HG03280 (cell line): ENCODE measurements at regions not wholly inside any gene's neighbourhood (a gene's known extent, or its start where the extent isn't known, plus 50 kb on each side); places are given as distances from the start of the nearest gene placed in this dataset.

Experiments used
- ATAC-seq: cut with Tn5 transposase; IDR thresholded peaks from one replicate; pipeline ENCODE4 v1.9.1; 2021; ENCODE audit warnings: mild to moderate bottlenecking, moderate library complexity; ENCODE audit not compliant: unreplicated experiment

- ATAC-seq: no peak
Observed at GRCh38 chr4:31580843-31581242, 860.7 kb downstream of the PCDH7 start.

GRCh38 chr4:31585503-31585902 is 865.3 kb downstream of the PCDH7 start:
- no peak for ATAC-seq

GRCh38 chr4:31592293-31592692 is 872.1 kb downstream of the PCDH7 start:
- no peak for ATAC-seq

GRCh38 chr4:31595496-31595895 is 875.3 kb downstream of the PCDH7 start:
- ATAC-seq: no peak

DNA sequence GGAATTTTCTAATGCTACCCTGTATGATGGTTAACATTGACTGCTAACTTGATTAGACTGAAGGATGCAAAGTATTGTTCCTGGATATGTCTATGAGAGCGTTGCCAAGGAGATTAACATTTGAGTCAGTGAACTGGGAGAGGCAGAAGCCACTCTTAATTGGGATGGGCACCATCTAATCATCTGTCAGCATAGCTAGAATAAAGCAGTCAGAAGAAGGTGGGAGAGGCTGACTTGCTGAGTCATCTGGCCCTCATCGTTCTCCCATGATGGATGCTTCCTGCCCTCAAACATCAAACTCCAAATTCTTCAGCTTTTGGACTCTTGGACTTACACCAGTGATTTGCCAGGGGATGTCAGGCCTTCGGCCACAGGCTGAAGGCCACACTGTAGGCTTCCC is 878.5 kb downstream of the PCDH7 start:
- no peak for ATAC-seq

DNA sequence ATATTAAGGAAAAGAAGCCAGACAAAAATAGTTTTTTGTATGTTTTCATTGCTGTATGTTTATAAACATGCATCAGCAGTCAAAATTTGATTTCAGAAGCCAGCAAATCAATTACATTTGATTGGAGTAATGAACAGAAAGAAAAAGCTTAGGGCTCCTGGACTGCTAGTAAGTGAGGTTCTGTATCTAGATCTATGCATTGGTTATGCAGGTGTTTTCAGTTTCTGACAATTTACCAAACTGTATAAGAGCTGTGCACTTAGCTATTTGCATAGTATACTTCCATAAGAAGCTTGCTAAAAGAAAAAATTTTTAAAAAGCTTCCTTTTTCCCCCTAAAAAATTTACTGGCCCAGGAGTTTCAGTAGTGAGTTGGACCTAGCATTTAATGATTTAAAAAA is 881.6 kb downstream of the PCDH7 start:
- no peak for ATAC-seq

DNA sequence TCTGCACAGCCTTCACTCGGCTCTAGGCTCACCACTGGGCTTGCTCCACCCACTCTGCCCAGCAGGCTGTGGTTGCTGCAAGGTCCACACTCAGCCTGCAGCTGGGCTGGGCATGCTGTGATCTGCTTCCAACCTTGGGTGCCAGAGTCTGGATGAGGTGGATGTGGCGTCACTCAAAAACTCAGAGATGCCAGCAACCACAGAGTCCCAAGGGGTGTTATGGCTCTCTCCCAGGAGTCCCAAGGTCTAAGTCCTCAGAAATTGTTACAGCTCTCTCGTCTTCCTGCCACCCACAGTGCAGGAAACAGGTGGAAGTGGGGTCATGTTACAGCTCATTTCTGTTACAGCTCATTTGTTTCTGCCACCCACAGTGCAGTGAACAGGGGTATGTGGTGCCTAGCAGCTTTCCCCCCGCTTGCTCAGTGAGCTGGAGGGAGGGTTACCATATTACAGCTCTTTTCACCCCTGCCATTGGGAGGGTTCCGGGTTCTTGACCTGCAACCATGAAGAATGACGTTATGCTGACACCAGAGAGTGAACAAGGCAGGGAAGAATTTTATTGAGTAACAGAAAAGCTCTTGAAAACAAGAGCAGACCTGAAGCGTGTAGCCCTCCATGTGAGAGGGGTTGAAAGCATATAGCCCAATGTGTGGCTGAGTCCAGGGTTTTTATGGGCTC is 893.9 kb downstream of the PCDH7 start:
- ATAC-seq: no peak

- ATAC-seq: no peak
Observed at GRCh38 chr4:31617667-31618066, 897.5 kb downstream of the PCDH7 start.

DNA sequence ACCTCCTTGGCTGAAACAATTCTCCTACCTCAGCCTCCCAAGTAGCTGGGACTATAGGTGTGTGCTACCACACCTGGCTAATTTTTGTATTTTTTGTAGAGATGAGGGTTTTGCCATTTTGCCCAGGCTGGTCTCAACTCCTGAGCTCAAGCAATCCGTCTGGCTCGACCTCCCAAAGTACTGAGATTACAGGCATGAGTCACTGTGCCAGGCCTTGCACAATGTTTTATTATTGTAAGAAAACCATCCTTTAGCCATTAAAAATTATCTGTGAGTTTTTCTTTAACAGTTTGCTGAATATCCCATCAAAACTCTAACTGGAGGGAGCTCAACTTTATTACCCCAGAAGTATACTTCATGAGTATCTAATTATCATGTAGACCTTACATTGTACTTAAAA is 900.3 kb downstream of the PCDH7 start:
- ATAC-seq: no peak

GRCh38 chr4:31645236-31645635 is 925.1 kb downstream of the PCDH7 start:
- no peak for ATAC-seq

DNA sequence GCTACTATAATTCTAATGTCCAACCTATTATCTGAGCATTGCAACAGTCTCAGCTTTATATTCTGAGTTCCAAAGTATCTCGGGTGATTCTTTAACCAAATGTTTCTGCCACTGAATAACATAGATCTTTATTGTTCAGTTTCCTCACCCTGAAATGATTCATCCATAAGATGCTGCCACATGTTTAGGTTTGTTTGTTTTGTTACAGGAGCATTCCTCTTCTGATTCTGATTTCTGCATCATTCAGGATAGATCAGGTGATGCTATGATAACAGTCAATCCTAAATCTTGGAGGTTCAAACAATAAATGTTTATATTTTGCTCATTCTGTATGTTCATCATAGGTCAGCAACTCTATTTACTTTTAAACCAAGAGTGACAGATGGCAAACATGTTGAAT is 927.6 kb downstream of the PCDH7 start:
- ATAC-seq: no peak

DNA sequence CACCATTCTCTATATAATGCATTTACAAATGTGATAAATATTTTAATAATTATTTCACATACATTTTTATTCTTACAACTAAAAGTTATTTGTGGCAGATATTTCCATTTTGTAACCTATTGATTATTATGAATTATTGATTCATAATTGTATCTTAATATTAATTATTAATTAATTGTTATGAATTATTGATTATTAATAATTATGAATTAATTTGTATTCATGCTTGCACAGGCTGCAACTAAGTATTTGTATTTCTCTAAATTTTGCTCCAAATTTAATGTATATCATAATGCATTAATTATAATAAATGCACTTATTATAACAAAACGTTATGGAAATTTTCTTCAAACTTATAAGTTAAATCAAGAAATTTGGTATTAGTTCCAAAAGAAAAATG is 929.7 kb downstream of the PCDH7 start:
- no peak for ATAC-seq

DNA sequence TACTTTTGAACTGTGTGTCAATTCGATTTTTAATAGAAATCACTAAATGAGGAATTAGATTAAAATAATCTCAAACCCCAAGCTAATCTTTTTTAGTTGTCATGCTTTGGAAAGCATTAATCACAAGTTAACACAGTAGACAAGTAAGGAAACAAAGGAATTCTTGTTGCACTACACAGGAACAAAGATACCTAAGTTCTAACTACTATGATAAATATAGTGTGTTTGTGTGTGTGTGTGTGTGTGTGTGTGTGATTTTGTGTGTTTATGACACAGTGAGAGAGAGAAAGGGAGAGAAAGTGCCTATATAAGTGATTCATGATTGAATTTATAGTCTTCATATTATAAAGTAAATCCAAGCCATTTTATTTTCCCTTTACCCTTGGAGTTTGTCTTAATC is 931.4 kb downstream of the PCDH7 start:
- no peak for ATAC-seq

DNA sequence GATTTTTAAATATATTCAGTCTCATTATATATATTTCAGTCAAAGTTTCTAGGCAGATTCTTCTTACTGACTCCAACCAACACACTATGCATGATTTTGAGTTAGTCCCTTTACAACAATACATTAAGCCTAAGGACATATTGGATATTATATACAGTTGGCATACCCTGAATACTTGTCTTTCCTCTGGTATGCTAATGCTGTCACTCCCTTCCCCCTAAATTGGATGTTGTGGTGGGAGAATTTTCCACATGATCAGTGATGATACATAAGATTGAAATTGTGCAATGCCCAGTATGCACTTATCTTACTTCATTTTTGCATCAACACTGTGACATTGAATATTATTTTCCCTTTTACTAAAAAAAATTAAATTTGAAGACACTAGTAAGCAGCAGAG is 935.2 kb downstream of the PCDH7 start:
- no peak for ATAC-seq

DNA sequence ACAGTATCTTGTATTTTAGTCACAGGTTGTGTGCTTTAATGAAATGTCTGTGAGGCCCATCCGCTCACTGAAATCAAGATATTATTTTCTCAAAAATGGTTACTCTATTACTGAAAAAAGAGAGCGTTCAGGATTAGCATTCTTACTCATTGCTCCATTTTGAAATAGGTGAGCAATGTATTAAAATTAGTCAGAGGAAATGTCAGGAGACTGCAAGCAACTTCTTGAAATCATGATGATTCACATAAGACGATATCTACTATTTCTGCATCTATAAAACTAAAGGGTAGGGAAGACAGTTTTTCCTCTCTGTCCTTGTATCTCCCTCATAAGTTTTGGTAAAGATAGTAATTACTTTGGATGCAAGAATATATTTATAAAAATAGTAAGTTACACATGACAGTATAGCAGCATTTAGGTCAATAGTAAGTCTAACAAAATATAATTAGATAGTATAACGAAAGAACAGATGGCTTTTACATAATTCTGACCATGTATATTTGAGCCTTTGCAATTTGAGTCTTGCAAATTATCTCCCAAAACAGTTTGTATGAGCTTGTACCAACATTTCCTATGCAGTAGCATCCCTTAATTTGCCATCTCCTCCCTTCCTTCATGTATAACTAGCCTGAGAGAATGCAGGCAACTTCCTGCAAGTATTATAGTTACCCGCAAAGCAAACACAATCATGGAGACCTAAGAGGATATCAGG is 937.8 kb downstream of the PCDH7 start:
- ATAC-seq: no peak

DNA sequence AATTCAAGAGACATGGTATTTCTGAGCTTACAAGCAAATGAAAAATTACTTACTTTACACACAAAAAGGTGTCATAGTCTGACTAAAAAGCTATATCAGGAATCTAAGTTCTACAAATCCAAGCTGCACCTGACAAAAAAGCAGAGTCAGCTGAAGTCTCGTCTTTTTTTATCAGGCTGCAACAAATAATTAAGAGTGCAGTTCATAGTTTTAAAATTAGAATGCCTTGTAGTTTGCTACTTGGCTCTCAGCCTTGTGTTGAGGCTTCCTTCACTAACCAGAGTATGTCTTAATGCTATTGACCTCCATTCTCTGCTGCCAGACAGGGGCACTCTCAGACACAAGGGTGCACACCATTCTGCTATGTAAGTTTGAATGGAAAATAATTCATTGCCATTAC is 940.7 kb downstream of the PCDH7 start:
- no peak for ATAC-seq

DNA sequence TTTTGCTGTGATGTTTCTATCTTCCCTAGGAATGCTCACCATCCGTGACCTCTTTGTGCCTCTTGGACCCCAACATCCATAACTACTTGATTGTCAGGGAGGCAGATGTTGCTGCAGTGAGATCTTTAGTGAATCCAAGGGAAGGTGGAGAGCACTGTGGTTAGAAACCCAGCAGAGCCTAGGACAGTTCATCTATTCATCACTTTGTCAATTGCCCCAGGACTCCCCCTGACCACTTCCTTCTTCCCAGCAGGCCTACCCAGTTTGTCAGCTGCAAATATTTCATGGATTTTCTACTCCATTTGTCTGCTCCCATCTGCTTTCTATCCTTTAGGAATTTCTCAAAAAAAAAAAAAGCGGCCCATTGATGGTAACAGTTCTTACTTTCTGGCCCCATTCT is 942.8 kb downstream of the PCDH7 start:
- ATAC-seq: no peak

DNA sequence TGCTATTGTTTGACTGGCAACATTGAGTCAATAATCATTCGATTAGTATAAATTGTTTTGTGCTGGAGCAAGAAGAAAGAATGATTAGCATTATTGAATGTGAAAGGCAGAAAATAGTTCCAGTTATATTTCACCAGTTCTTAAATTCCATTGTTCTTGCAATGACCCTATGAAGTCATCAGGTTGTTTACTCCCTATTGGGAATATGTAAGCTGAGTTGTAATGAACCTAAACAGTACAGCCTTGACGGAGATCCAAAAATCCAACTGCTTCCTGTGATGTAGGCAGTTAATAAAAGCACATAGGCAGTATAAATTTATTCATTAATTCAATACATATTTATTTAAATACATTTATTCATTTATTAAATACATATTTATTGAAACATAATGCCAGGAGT is 947.5 kb downstream of the PCDH7 start:
- no peak for ATAC-seq

- no peak for ATAC-seq
Observed at GRCh38 chr4:31674313-31674947, 954.3 kb downstream of the PCDH7 start.

- no peak for ATAC-seq
Observed at GRCh38 chr4:31678356-31678755, 958.2 kb downstream of the PCDH7 start.

GRCh38 chr4:31682796-31683195 is 962.6 kb downstream of the PCDH7 start:
- ATAC-seq: no peak

GRCh38 chr4:31687717-31688342 is 967.7 kb downstream of the PCDH7 start:
- no peak for ATAC-seq
